ENCODE measurements at regions not wholly inside any gene's neighbourhood (a gene's known extent, or its start where the extent isn't known, plus 50 kb on each side); places are given as distances from the start of the nearest gene placed in this dataset.

- H3K9ac ChIP-seq (ENCODE audit: low read length), result no peak overlapping the region
- no peak overlapping the region for H3K27ac ChIP-seq (ENCODE audit: low read depth, low read length)
- H2AFZ ChIP-seq (ENCODE audit: low read depth, low read length, severe bottlenecking), result no peak overlapping the region
- no peak overlapping the region for H3K4me3 ChIP-seq (ENCODE audit: insufficient read depth, low read length, poor library complexity, severe bottlenecking)
- H3K27me3 ChIP-seq (ENCODE audit: low read length), result no peaks in the 10 kb centered on the region
- H3F3A ChIP-seq (ENCODE audit: insufficient read depth), result no peaks in the 10 kb centered on the region
- no peaks in the 10 kb centered on the region for H3K9me3 ChIP-seq (ENCODE audit: insufficient read depth, low read length)
- no peaks in the 10 kb centered on the region for H4K20me1 ChIP-seq (ENCODE audit: low read depth, low read length)
- H3K79me2 ChIP-seq (ENCODE audit: insufficient read depth, low read length), result no peaks in the 10 kb centered on the region
- no peaks in the 10 kb centered on the region for H3K9me2 ChIP-seq (replicated peaks; ENCODE audit: insufficient read depth, low read length)
- no peak overlapping the region for H3K4me2 ChIP-seq (ENCODE audit: low read depth, low read length, poor library complexity, severe bottlenecking)
- H3K36me3 ChIP-seq (ENCODE audit: low read length), result no peaks in the 10 kb centered on the region
- TF ChIP-seq CTCF (IDR thresholded peaks at IDR 0.05; ENCODE audit: insufficient read depth, low read length, poor library complexity, severe bottlenecking) (no peak), EZH2phosphoT487 (conservative IDR thresholded peaks at IDR 0.05; ENCODE audit: low read length) (no peak)
Observed at GRCh38 chr22:48342732-48343131, 1484.9 kb downstream of the BRD1 start.

DNA sequence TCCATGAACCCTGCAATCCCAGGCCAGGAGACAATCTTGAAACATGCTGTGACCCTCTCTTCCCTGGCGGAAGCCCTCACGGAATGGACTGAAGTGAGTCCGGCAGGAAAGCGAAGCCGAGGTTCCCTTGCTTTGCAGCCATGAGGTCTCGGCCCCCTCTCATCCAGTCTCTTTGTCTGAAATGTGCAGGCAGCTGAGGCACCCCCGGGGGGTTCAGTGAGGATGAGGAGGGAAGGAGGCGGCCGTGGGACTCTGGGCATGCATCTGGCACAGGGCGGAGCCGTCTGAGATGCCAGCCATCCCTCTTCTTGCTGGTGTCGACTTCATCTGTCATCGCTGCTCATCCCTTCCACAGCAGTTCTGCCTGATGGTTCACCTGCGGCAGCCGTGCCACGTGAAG lies 1485.7 kb downstream of the BRD1 start:
- Histone ChIP-seq H3K27me3 (ENCODE audit: low read length) (no peaks in the 10 kb centered on the region), H3K4me3 (ENCODE audit: insufficient read depth, low read length, poor library complexity, severe bottlenecking) (no peak overlapping the region), H3F3A (ENCODE audit: insufficient read depth) (no peaks in the 10 kb centered on the region), H3K27ac (ENCODE audit: low read depth, low read length) (no peak overlapping the region), H3K9ac (ENCODE audit: low read length) (no peak overlapping the region), H3K9me3 (ENCODE audit: insufficient read depth, low read length) (no peaks in the 10 kb centered on the region), H4K20me1 (ENCODE audit: low read depth, low read length) (no peaks in the 10 kb centered on the region), H3K79me2 (ENCODE audit: insufficient read depth, low read length) (no peaks in the 10 kb centered on the region), H2AFZ (ENCODE audit: low read depth, low read length, severe bottlenecking) (no peak overlapping the region), H3K4me2 (ENCODE audit: low read depth, low read length, poor library complexity, severe bottlenecking) (no peak overlapping the region), H3K9me2 (replicated peaks; ENCODE audit: insufficient read depth, low read length) (no peaks in the 10 kb centered on the region), H3K36me3 (ENCODE audit: low read length) (no peaks in the 10 kb centered on the region)
- TF ChIP-seq EZH2phosphoT487 (conservative IDR thresholded peaks at IDR 0.05; ENCODE audit: low read length), result no peak
- TF ChIP-seq CTCF (IDR thresholded peaks at IDR 0.05; ENCODE audit: insufficient read depth, low read length, poor library complexity, severe bottlenecking), result no peak

DNA sequence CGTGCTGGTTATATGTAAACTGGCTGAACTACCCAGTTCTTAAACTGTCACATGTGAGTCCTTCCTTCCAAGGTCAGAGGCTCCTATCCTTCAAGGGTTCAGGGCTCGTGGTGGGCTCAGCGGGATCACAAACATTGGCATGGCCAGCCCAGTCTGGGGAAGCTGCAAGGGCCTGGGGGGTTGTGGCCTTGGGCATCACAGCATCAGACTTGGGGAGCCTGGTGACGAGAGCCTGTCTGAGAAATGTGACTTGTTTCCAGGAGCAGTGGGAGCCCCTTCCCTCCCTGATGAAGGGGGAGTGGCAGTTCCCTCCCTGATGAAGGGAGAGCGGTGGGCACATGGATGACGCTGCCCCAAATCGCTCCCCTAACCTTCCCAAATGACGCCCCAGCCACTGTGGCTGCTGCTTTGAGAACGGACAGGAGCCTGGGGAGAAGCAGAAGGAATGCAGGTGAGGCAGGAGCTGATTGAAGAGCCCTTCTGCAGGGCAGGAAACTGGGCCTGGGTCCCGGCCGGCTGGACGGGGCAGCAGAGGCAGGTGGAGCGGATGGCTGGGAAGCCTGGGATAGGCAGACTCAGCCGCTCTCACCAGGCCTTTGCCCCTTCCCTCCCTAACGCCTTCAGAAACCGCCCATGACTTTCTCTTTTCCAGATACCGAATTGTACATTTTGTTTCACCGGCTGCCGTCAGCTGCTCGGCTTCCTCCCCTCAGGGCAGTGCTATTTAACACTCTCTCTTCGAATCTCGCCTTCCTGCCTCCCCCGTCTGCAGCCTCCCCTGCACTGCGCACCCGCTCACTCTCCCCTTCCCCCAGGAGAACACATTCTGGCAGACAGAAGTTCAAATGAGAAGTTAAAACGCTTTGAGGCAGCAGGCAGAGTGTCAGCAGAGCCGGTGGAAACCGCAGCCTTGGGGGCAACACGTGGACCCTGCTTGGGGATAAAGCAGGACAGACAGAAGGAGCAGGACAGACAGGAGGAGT lies 1486.7 kb downstream of the BRD1 start:
- Histone ChIP-seq H3K27ac (ENCODE audit: low read depth, low read length) (no peak overlapping the region), H3K79me2 (ENCODE audit: insufficient read depth, low read length) (no peaks in the 10 kb centered on the region), H4K20me1 (ENCODE audit: low read depth, low read length) (no peaks in the 10 kb centered on the region), H3K4me3 (ENCODE audit: insufficient read depth, low read length, poor library complexity, severe bottlenecking) (no peak overlapping the region), H3F3A (ENCODE audit: insufficient read depth) (no peaks in the 10 kb centered on the region), H3K36me3 (ENCODE audit: low read length) (no peaks in the 10 kb centered on the region), H3K4me2 (ENCODE audit: low read depth, low read length, poor library complexity, severe bottlenecking) (no peak overlapping the region), H3K27me3 (ENCODE audit: low read length) (no peaks in the 10 kb centered on the region), H3K9me2 (replicated peaks; ENCODE audit: insufficient read depth, low read length) (no peaks in the 10 kb centered on the region), H3K9ac (ENCODE audit: low read length) (no peak overlapping the region), H2AFZ (ENCODE audit: low read depth, low read length, severe bottlenecking) (no peak overlapping the region), H3K9me3 (ENCODE audit: insufficient read depth, low read length) (no peaks in the 10 kb centered on the region)
- no peak for TF ChIP-seq EZH2phosphoT487 (conservative IDR thresholded peaks at IDR 0.05; ENCODE audit: low read length)
- no peak for TF ChIP-seq CTCF (IDR thresholded peaks at IDR 0.05; ENCODE audit: insufficient read depth, low read length, poor library complexity, severe bottlenecking)
